ENCODE measurements at regions not wholly inside any gene's neighbourhood (a gene's known extent, or its start where the extent isn't known, plus 50 kb on each side); places are given as distances from the start of the nearest gene placed in this dataset.
A peak's percentile ranks its signal among the peaks of the same experiment; 100 is the strongest.
"Not testable (repeated sequence)": the region's sequence is repeated elsewhere in the genome, so short reads cannot be mapped to it uniquely, and the experiment has no call there.

DNA sequence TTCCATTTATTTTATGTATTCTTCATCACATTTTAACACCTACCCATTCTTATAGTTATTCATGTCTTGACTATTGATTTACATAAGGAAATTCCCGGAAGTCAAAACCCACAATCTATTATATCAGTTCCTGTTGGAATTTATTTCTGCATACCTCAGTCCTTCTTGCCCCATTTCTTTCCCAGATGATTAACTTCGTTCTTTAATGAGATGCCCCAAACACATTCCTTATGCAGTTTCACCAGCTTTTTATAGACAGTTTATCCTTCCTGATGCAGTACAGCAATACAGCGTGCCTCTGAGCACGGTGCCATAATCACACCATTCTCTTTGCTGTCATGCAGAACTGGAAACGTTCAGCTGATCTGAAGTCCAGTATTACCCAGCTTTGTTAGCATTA, 175.8 kb upstream of the NANOGP8 start:
- Histone ChIP-seq H3K4me3 (no peak overlapping the region), H3K4me2 (ENCODE audit: insufficient read depth, low read length) (no peak overlapping the region), H3K36me3 (ENCODE audit: control insufficient read depth, insufficient read depth, low read length) (no peaks in the 10 kb centered on the region), H3K4me1 (replicated peaks in 1 of 2; ENCODE audit: control insufficient read depth in 2 of 2, insufficient read depth in 2 of 2, low read length in 2 of 2) (no peaks in the 10 kb centered on the region), H3K9me3 (replicated peaks; ENCODE audit: control insufficient read depth, insufficient read depth, low read depth, low read length) (no peaks in the 10 kb centered on the region), H3K9ac (ENCODE audit: insufficient read depth in 1 of 2, low read depth in 2 of 2, low read length in 2 of 2) (no peak overlapping the region), H2AFZ (ENCODE audit: low read depth, low read length) (peak overlapping the region; percentile 38), H3K79me2 (ENCODE audit: control insufficient read depth, insufficient read depth, low read length) (no peaks in the 10 kb centered on the region), H3K27ac (ENCODE audit: extremely low read depth, low read depth, low read length) (no peak overlapping the region), H3K9me1 (ENCODE audit: control insufficient read depth, insufficient read depth, low read length) (no peaks in the 10 kb centered on the region), H4K20me1 (replicated peaks; ENCODE audit: control insufficient read depth, insufficient read depth, low read length) (no peaks in the 10 kb centered on the region), H3K27me3 (ENCODE audit: control insufficient read depth in 2 of 2, insufficient read depth in 2 of 2, low read length in 2 of 2) (no peaks in the 10 kb centered on the region)
- in situ Hi-C loops (cut with MboI) = no loop called here
- 35% methylated on average over 5 of the region's 5 CpGs for WGBS (ENCODE audit: insufficient coverage, low coverage, missing lambda C conversion rate)
- ChIA-PET CTCF (ENCODE audit: low intra/inter-chr PET ratio) (no interaction called here), POLR2A (no interaction called here)
- no peak for TF ChIP-seq HMG20B (CRISPR knock-in tag; IDR thresholded peaks at IDR 0.05)
- no peak for TF ChIP-seq SUPT5H (IDR thresholded peaks at IDR 0.05)
- no peak for TF ChIP-seq CREM (IDR thresholded peaks at IDR 0.05; ENCODE audit: low read depth)
- TF ChIP-seq BRD4 (IDR thresholded peaks at IDR 0.05) = no peak
- TF ChIP-seq, protein P1, sequence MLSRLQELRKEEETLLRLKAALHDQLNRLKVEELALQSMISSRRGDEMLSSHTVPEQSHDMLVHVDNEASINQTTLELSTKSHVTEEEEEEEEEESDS (CRISPR knock-in tag; IDR thresholded peaks at IDR 0.05) = no peak
- TF ChIP-seq ZFP30 (CRISPR knock-in tag; IDR thresholded peaks at IDR 0.05; ENCODE audit: borderline replicate concordance) = no peak
- TF ChIP-seq, protein P2, sequence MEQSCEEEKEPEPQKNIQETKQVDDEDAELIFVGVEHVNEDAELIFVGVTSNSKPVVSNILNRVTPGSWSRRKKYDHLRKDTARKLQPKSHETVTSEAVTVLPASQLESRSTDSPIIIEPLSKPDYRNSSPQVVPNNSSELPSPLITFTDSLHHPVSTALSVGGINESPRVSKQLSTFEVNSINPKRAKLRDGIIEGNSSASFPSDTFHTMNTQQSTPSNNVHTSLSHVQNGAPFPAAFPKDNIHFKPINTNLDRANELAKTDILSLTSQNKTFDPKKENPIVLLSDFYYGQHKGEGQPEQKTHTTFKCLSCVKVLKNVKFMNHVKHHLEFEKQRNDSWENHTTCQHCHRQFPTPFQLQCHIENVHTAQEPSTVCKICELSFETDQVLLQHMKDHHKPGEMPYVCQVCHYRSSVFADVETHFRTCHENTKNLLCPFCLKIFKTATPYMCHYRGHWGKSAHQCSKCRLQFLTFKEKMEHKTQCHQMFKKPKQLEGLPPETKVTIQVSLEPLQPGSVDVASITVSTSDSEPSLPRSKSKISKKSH (CRISPR knock-in tag; IDR thresholded peaks at IDR 0.05) = no peak
- no peak for FAIRE-seq
- no peak for ATAC-seq
- intact Hi-C loops (cut with micrococcal nuclease) = no loop called here
- BruUV-seq (replicated peaks) = no TSS peak
- no peak for DNase-seq (ENCODE audit: extremely low read depth in 1 of 4, low spot score in 3 of 4)

DNA sequence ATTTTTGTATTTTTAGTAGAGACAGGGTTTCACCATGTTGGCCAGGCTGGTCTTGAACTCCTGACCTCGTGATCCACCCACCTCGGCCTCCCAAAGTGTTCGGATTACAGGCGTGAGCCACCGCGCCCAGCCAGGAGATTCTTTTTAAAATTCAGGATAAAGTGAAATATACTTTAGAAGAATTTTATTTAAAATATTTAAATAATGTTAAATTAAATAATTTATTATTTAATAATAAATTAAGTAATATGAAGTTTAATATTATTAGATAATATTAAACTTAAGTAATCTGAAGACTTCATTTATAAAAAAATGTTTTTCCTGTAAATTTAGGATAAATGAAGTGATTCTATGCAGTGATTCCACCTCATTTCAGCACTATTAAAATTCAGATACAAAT, 175.2 kb upstream of the NANOGP8 start:
- WGBS (ENCODE audit: insufficient coverage, low coverage, missing lambda C conversion rate) = 87% methylated on average over 4 of the region's 6 CpGs
- H3K36me3 ChIP-seq (ENCODE audit: control insufficient read depth, insufficient read depth, low read length); H3K4me3 ChIP-seq; H3K9me1 ChIP-seq (ENCODE audit: control insufficient read depth, insufficient read depth, low read length); H3K9ac ChIP-seq (ENCODE audit: insufficient read depth in 1 of 2, low read depth in 2 of 2, low read length in 2 of 2); H3K4me2 ChIP-seq (ENCODE audit: insufficient read depth, low read length); DNase-seq (ENCODE audit: extremely low read depth in 1 of 4, low spot score in 3 of 4); CTCF ChIA-PET (ENCODE audit: low intra/inter-chr PET ratio); H3K27ac ChIP-seq (ENCODE audit: extremely low read depth, low read depth, low read length); H3K9me3 ChIP-seq (replicated peaks; ENCODE audit: control insufficient read depth, insufficient read depth, low read depth, low read length); intact Hi-C loops (cut with micrococcal nuclease); FAIRE-seq; H3K4me1 ChIP-seq (replicated peaks in 1 of 2; ENCODE audit: control insufficient read depth in 2 of 2, insufficient read depth in 2 of 2, low read length in 2 of 2); BruUV-seq (replicated peaks); H3K27me3 ChIP-seq (ENCODE audit: control insufficient read depth in 2 of 2, insufficient read depth in 2 of 2, low read length in 2 of 2); in situ Hi-C loops (cut with MboI); H3K79me2 ChIP-seq (ENCODE audit: control insufficient read depth, insufficient read depth, low read length); ATAC-seq; H4K20me1 ChIP-seq (replicated peaks; ENCODE audit: control insufficient read depth, insufficient read depth, low read length); H2AFZ ChIP-seq (ENCODE audit: low read depth, low read length); POLR2A ChIA-PET: not testable (repeated sequence)
